ENCODE measurements at regions not wholly inside any gene's neighbourhood (a gene's known extent, or its start where the extent isn't known, plus 50 kb on each side); places are given as distances from the start of the nearest gene placed in this dataset.
A peak's percentile ranks its signal among the peaks of the same experiment; 100 is the strongest.

- DNase-seq = no peak
These were observed 334.8 kb downstream of the DYSF start for GRCh38 chr2:71788186-71788525.

DNA sequence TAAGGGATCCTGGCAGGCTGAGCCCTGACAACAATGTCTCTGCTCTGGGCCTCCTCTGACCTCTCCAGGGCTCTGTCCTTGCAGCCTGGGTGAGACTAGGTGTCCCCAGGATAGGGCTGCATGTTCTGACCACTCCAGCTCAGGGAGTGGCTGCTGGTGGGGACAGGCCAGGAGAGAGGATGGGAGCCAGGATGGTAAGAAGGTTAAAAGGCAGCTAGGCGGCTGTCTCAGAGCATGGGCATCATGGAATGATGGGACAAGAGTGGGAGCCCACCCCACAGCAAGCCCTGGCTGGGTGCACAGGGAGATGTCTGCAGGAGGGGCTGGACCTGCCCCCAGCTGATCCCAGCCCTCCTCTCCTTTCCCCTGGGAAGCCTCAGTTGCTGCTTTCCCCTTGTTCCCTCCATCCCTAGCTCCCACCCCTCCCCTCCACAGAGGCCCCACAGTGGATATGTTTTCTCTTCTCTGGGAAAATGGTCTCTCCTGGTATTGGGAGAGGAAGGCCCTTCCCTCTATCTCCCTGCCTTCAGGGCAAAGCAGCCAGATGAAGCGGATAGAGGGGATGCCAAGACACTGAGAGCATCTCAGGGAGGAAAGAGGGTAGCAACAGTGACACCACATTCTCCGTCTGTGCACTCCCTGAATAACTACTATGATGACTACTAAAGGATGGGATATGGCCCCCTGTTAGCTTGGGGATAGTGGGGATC, 334.3 kb downstream of the DYSF start:
- DNase-seq = no peak

- DNase-seq = no peak
These were observed 333.7 kb downstream of the DYSF start for GRCh38 chr2:71787108-71787415.

- DNase-seq = no peak
These were observed 333.1 kb downstream of the DYSF start for GRCh38 chr2:71786291-71787107.

- DNase-seq = no peak
These were observed 332.2 kb downstream of the DYSF start for GRCh38 chr2:71785516-71785981.

DNA sequence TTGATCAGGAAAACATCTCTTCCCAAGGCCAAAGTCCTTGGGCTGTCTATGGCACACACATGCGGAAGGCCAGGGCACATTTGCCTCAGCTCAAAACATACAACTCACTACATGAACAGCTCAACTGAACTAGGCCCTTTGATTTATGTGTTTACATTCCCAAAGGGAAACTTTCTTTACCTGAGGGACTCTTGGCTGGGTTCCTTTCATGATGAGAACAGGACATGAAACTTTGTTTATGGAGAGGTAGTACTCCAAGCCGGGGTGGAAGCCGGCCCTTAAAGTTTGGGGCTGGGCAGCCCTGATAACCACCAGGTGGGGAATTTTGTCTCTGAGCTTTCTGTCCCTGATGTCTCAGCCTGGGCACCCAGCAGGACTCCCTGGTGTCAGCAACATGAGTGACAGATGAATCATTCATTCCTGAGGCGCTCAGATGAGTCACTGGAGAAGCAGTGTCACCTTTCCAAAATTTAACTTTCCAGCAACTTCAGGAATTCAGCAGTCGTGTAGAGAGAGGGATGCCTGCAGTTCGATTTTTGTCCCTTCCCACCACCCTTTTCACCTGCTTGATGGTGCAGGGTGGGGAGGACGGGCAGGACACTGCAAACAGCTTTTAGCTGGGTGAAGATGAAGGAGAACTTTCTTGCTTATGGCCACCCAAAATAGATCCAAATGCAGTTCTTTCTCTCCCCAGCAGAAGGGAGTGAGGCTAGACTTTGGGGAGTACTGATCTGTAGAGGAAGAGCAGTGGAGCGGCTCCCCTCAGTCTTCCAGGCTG, 331.6 kb downstream of the DYSF start:
- DNase-seq = peak; percentile 47 to 75

DNA sequence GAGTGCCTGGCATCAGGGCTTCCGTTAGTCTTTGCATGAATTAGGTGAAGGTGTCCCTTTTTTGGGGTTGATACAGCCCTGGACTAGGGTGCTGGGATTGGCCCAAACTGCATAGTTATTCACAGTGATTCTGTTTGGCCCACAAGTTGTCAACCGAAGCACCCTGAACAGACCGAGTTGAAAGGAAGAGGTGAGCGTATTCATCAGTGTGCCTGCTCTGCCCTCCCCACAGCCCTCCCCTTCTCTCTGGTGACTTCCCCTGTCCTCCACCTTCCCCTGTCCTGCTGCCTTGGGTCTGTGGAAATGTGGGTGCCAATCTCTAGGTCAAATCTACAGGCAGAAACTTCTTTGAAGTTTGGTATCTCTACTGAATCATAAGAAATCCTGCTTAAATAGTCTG, 330.5 kb downstream of the DYSF start:
- DNase-seq = no peak

DNA sequence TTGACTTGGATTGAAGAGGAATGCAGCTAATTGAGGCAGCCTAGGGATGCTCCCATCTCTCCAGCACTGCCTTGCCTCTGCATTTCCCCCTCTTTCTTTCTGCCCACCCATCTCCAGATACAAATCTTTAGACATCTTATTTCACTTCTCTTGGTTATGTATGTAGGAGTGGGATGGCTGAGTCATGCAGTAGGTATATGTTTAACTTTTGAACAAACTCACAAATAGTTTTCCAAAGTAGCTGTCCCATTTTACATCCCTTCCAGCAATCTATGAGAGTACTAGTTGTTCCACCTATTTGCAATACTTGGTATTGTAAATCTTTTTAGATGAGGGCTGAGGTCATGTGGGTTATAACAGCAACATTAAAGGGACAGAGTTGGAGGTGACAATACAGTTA, 329.9 kb downstream of the DYSF start:
- no peak for DNase-seq

DNA sequence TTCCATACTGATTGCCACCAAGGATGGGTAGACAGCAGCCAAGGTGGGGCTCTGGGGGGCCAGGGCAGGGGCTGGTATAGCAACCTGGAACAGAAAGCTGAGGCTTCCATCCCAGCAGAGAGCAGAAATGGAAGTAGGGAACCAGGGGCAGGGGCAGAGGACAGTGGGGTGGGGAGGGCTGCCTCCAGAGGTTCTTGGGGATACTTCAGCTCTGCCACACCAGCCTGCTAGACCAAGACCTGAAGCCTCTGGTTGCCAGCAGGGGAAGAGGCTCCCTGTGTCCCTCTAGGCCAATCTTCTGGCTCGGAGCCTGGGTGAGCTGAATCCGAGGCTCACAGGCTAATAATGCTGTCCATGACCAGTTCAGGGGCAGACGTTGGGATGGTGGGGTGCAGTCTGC, 329.0 kb downstream of the DYSF start:
- no peak for DNase-seq

DNA sequence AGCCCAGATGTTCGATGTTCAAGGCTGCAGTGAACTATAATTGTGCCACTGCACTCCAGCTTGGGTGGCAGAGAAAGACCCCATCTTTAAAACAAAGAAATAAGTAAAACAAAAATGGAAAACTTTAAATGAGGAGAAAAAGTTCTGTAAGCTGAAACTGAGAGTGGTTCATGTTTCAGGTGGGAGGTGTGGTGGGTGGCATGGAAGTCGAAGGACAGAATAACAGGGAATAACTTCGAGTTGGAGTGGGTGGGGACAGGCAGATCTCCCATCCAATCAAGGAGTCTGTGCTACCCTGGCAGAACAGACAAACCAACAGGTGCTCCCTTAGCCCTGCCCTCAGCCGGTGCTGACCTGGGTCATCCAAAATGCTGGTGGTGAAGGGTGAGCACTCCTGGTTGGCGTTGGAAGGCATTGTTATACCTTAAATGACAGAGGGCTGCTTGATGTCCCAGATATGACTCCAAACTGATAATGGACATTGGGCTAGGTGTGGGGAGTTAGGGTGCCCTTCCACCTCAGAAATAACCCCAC, 328.4 kb downstream of the DYSF start:
- no peak for DNase-seq

DNA sequence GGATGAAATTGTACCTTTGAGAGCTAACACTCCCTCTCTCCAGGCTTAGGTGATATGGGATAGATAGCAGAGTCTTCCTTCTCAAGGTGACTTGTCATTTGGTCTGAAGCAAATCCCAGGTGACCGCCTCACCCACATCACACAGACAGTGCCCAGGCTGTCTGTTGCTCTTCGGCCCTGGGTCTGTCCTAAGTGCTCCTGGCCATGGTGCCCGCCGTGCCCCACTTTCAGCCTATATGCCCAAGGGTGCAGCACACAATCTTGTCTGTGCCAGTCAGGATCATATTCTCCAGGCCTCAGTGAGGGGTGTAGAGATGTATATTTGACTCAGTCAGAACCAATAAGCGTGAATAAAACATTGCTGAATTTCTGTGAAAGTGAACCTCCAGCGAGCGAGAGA, 326.8 kb downstream of the DYSF start:
- DNase-seq = no peak

GRCh38 chr2:71779774-71780105, 326.4 kb downstream of the DYSF start:
- no peak for DNase-seq

DNA sequence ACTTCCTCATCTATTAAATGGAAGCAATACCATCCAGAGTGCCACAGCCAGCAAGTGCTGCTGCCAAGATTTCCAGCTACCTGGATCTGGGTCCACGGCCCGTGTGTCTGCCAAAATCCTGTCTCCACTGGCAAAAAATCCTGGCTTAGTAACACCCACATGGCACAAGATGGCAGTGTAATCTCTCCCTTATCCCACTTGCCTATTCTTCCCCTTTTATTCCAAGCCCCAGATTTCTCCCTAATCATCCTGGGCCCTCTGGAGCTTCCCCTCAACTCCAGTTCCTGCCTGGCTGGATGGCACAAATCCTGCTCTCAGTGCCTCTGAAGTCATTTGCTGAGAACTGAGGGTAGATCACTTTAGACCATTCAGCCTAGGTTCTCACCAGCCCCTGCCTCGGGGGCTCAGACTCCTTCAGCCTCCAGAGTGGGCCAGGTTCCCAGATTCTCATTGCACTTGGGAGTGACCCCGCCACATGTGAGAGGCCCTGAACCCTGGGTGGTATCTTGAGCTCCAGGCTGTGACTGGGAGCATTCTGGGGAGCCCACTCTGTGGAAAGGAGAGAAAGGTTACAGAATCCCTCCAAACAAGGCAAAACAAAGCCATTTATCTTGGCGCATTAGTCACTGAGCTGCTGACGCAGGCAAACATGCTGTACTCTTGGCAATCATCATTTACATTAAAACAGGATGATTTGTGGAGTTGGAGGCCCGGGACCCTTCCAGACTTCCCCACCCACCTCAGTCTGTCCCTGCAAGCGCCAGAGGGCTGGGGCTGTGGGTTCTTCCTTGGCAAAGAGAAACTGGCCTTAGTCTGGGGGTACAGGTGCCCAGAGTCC, 325.8 kb downstream of the DYSF start:
- DNase-seq = peak in 1 of 2 experiments; percentile 38

- DNase-seq = no peak
These were observed 325.2 kb downstream of the DYSF start for GRCh38 chr2:71778514-71778913.

DNA sequence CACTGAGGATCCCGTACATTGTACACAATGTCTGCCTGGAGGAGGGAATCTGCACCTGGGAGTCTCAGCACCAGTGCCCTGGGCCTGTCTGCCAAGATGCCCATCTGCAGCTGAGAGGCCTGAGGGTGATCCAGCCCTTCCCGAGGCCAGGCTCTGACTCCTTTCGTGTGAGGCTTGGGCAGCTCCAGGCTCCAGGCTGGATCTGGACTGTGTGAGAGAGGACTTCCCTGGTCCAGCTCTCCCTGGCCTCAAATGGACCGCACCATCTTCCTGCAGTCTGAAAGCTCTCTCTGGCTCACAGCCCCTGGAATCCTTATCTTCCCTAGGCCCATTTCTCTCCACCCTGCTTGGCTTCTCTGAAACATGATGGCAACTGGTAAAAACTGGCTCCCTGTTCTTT, 324.6 kb downstream of the DYSF start:
- DNase-seq = no peak

DNA sequence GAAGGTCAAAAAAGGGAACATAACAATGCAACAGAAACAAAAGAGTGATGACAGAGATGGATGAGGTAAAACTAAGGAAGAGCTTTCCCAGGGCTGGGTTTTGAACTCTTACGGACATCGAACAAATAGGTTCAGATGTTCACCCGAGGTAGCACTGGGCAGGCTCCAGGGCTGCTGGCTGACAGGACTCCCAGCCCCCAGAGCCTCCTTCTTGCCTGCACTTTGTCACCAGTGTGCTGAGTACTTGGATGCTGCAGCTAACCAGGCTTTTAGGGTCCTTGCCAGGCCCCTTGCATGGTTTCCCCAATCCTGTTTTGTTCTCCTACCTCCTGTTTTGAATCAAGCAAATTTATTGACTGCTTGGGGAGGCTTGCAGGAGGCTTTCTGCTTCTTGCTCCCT, 322.9 kb downstream of the DYSF start:
- DNase-seq = no peak

DNA sequence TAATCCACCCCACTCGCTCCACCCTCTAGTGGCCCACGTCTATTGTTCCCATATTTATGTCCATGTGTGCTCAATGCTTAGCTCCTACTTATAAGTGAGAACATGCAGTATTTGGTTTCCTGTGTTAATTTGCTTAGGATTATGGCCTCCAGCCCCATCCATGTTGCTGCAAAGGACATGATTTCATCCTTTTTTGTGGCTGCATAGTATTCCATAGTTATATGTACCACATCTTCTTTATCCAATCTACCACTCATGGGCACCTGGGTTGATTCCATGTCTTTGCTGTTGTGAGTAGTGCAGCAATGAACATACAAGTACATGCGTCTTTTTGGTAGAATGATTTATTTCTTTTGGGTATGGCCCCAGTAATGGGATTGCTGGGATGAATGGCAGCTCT, 319.9 kb downstream of the DYSF start:
- no peak for DNase-seq

GRCh38 chr2:71772510-71773172, 319.3 kb downstream of the DYSF start:
- no peak for DNase-seq

GRCh38 chr2:71767663-71768062, 314.3 kb downstream of the DYSF start:
- no peak for DNase-seq

GRCh38 chr2:71759060-71759459, 305.7 kb downstream of the DYSF start:
- no peak for DNase-seq

GRCh38 chr2:71757351-71757750, 304.0 kb downstream of the DYSF start:
- DNase-seq = no peak

- DNase-seq = no peak
These were observed 303.0 kb downstream of the DYSF start for GRCh38 chr2:71756280-71756906.
